KMS-11 (cell line): ENCODE measurements at regions not wholly inside any gene's neighbourhood (a gene's known extent, or its start where the extent isn't known, plus 50 kb on each side); places are given as distances from the start of the nearest gene placed in this dataset.

ENCODE experiments used
- H2AFZ ChIP-seq: fragments of 200-600 bp; sonication (generic); 2 replicates; pipeline ENCODE4 v1.6.1; 2016; ENCODE audit warnings: antibody characterized with exemption, mixed run types, low read depth
- H3K27ac ChIP-seq: fragments of 200-600 bp; sonication (generic); 2 replicates; pipeline ENCODE4 v1.6.1; 2016; ENCODE audit warnings: mild to moderate bottlenecking, mixed run types
- H3K27me3 ChIP-seq: fragments of 200-600 bp; sonication (generic); 2 replicates; pipeline ENCODE4 v1.6.1; 2017; ENCODE audit warnings: mild to moderate bottlenecking, low read depth, mixed run types, moderate library complexity; ENCODE audit not compliant: insufficient read depth
- H3K36me3 ChIP-seq: fragments of 200-600 bp; sonication (generic); 2 replicates; pipeline ENCODE4 v1.6.1; 2017; ENCODE audit warnings: mild to moderate bottlenecking, mixed run types; ENCODE audit not compliant: insufficient read depth
- H3K4me1 ChIP-seq: fragments of 200-600 bp; sonication (generic); 2 replicates; pipeline ENCODE4 v1.6.1; 2016; ENCODE audit warnings: mild to moderate bottlenecking, low read depth, mixed run types; ENCODE audit not compliant: poor library complexity, severe bottlenecking
- H3K4me2 ChIP-seq: fragments of 200-600 bp; sonication (generic); 2 replicates; pipeline ENCODE4 v1.7.0; 2016; ENCODE audit warnings: mild to moderate bottlenecking, mixed run types
- H3K4me3 ChIP-seq: fragments of 200-600 bp; sonication (generic); IDR thresholded peaks from 2 replicates; pipeline ENCODE4 v1.6.1; 2017; ENCODE audit warnings: low read depth, low read length, mixed read lengths; ENCODE audit not compliant: insufficient read depth
- H3K79me2 ChIP-seq: fragments of 200-600 bp; sonication (generic); 2 replicates; pipeline ENCODE4 v1.6.1; 2016; ENCODE audit warnings: low read depth, mixed run types; ENCODE audit not compliant: insufficient read depth
- H3K9ac ChIP-seq: fragments of 200-600 bp; sonication (generic); 2 replicates; pipeline ENCODE4 v1.6.1; 2016; ENCODE audit warnings: mild to moderate bottlenecking, mixed run types
- H4K20me1 ChIP-seq: fragments of 200-600 bp; sonication (generic); 2 replicates; pipeline ENCODE4 v1.6.1; 2016; ENCODE audit warnings: mild to moderate bottlenecking, mixed run types; ENCODE audit not compliant: insufficient read depth
- TF ChIP-seq, protein P1 (sequence below): fragments of 200-600 bp; sonication (generic); conservative IDR thresholded peaks from 2 replicates; pipeline ENCODE4 v1.6.1; 2017; ENCODE audit warnings: low read depth, mild to moderate bottlenecking, antibody characterized with exemption, low read length, moderate library complexity, mixed read lengths

DNA sequence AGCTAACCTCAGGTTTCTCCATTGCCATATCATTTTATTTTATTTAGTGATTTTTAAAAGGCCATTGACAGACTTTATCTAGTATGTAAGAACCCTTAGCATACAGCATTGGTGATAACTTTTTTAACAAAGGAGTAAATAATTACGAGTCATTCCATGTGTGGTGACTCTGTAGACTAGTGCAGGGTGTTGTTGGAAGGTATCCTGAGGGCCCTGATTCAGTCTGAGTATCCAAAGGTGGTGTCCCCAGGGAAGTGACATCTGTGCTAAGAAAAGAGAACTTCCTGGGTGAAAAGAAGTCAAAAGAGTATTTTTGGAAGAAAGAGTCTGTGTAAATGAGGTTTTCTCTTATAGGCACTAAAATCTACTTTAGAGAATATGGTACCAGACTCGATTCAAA, 308.4 kb downstream of the C7orf25 start:
- Histone ChIP-seq H4K20me1 (no peaks in the 10 kb centered on the region), H3K27ac (no peak overlapping the region), H3K79me2 (no peaks in the 10 kb centered on the region), H3K36me3 (no peaks in the 10 kb centered on the region), H3K4me2 (no peak overlapping the region), H2AFZ (no peak overlapping the region), H3K4me3 (no peak overlapping the region), H3K4me1 (peaks cover 8% of the 10 kb centered on the region), H3K27me3 (no peaks in the 10 kb centered on the region), H3K9ac (no peak overlapping the region)
- TF ChIP-seq, protein P1, sequence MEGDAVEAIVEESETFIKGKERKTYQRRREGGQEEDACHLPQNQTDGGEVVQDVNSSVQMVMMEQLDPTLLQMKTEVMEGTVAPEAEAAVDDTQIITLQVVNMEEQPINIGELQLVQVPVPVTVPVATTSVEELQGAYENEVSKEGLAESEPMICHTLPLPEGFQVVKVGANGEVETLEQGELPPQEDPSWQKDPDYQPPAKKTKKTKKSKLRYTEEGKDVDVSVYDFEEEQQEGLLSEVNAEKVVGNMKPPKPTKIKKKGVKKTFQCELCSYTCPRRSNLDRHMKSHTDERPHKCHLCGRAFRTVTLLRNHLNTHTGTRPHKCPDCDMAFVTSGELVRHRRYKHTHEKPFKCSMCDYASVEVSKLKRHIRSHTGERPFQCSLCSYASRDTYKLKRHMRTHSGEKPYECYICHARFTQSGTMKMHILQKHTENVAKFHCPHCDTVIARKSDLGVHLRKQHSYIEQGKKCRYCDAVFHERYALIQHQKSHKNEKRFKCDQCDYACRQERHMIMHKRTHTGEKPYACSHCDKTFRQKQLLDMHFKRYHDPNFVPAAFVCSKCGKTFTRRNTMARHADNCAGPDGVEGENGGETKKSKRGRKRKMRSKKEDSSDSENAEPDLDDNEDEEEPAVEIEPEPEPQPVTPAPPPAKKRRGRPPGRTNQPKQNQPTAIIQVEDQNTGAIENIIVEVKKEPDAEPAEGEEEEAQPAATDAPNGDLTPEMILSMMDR: no peak

DNA sequence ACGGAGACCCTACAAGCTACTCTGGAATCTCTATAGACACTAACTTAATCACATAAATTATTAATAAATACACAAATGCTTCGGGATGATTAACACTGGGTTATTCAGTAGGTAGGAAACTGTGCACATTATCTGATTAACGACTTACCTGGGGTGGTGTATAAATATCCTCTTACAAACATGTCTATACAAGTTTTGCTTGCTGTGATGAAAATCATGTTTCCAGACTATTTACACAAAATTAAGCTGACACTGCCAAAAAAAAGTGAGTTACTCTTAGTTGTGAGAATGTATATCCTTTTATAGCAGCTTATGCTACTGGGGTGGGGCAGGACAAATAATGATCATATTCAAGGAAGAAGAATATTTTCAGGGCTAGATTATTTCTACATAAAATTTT, 314.6 kb downstream of the C7orf25 start:
- Histone ChIP-seq H2AFZ (no peak overlapping the region), H4K20me1 (no peaks in the 10 kb centered on the region), H3K79me2 (no peaks in the 10 kb centered on the region), H3K4me3 (no peak overlapping the region), H3K4me2 (no peak overlapping the region), H3K27me3 (no peaks in the 10 kb centered on the region), H3K27ac (no peak overlapping the region), H3K36me3 (no peaks in the 10 kb centered on the region), H3K4me1 (no peaks in the 10 kb centered on the region), H3K9ac (no peak overlapping the region)
- TF ChIP-seq, protein P1: no peak

DNA sequence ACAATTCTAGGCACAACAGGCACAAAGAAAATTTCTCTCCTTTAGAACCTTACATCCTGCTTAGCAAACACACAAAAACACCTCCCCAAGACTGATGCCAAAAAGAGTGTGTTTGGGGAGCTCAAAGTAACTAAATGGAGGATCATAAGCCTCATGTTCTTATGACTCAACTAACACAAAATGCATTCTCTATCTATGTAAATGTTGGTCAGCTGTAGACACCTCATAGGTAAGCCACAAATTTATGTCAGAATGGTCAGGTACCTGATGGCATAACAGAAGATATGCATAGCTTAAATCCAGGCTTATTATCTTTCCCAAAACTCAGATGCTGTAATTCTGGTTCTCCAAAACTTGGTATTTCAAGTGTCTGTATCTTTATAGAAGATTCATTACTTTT, 315.1 kb downstream of the C7orf25 start:
- TF ChIP-seq, protein P1: no peak
- Histone ChIP-seq H3K4me1 (no peaks in the 10 kb centered on the region), H3K36me3 (no peaks in the 10 kb centered on the region), H3K27ac (no peak overlapping the region), H3K4me2 (no peak overlapping the region), H3K9ac (no peak overlapping the region), H3K79me2 (no peaks in the 10 kb centered on the region), H2AFZ (no peak overlapping the region), H3K27me3 (no peaks in the 10 kb centered on the region), H3K4me3 (no peak overlapping the region), H4K20me1 (no peaks in the 10 kb centered on the region)

DNA sequence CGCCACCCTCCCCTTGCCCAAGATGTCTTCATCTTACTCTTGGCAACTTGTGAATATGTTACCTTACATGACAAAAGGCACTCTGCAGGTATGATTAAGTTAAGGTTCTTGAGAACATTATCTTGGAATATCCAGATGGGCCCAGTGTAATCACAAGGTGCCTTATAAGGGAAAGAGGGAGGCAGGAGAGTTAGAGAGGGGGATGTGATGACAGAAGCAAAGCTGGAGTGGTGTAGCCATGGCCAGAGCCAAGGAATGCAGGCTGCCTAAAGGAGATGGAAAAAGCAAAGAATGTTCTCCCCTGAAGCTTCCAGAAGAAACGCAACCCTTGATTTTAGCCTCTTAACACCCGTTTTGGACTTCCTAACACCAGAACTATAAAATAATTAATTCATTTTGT, 318.0 kb downstream of the C7orf25 start:
- Histone ChIP-seq H4K20me1 (no peaks in the 10 kb centered on the region), H3K36me3 (no peaks in the 10 kb centered on the region), H3K4me1 (no peaks in the 10 kb centered on the region), H3K27ac (no peak overlapping the region), H3K9ac (no peak overlapping the region), H3K27me3 (no peaks in the 10 kb centered on the region), H3K4me2 (no peak overlapping the region), H3K4me3 (no peak overlapping the region), H2AFZ (no peak overlapping the region), H3K79me2 (no peaks in the 10 kb centered on the region)
- TF ChIP-seq, protein P1: no peak
